WTC11 (cell line): ENCODE measurements at regions not wholly inside any gene's neighbourhood (a gene's known extent, or its start where the extent isn't known, plus 50 kb on each side); places are given as distances from the start of the nearest gene placed in this dataset.

Source experiments
- ATAC-seq: fragments of 200-7000 bp; cut with Tn5 transposase; 2 replicates; pipeline ENCODE4 v1.10.0; 2021; ENCODE audit warnings: mild to moderate bottlenecking, moderate library complexity
- CTCF ChIA-PET: fragments of 300-600 bp; sonication (Branson Sonifier 250); formaldehyde crosslinking; loops from one replicate; lab custom pipeline; 2021; ENCODE audit warnings: antibody characterized with exemption; lab: Charles Lee
- POLR2A ChIA-PET: fragments of 350-600 bp; sonication (Branson Sonifier 250); formaldehyde crosslinking; loops from one replicate; lab custom pipeline; 2021; ENCODE audit warnings: antibody characterized with exemption; lab: Charles Lee
- DNase-seq: peaks from one replicate; pipeline ENCODE4 v3.0.0; 2021; ENCODE audit warnings: low spot score
- H3K27ac Mint-ChIP-seq: 2 replicates; pipeline ENCODE4 v1.8.0; 2021; ENCODE audit warnings: mixed read lengths
- H3K27me3 Mint-ChIP-seq: 2 replicates; pipeline ENCODE4 v1.8.0; 2021; ENCODE audit warnings: low read depth, mild to moderate bottlenecking, moderate library complexity, mixed read lengths
- H3K36me3 Mint-ChIP-seq: 2 replicates; pipeline ENCODE4 v1.8.0; 2021; ENCODE audit warnings: mixed read lengths
- H3K4me1 Mint-ChIP-seq: 2 replicates; pipeline ENCODE4 v1.8.0; 2022; ENCODE audit warnings: mixed read lengths
- H3K4me3 Mint-ChIP-seq: 2 replicates; pipeline ENCODE4 v1.8.0; 2021; ENCODE audit warnings: mild to moderate bottlenecking, moderate library complexity, mixed read lengths
- H3K9me3 Mint-ChIP-seq: 2 replicates; pipeline ENCODE4 v1.8.0; 2021; ENCODE audit warnings: mixed read lengths
- CBFB ChIP-seq: sonication (generic); formaldehyde crosslinking; IDR thresholded peaks from 2 replicates; pipeline ENCODE4 v1.8.1; 2022; ENCODE audit warnings: mild to moderate bottlenecking, low read depth, missing genetic modification reagents
- ESRRA ChIP-seq: sonication (generic); formaldehyde crosslinking; IDR thresholded peaks from 2 replicates; pipeline ENCODE4 v1.8.1; 2022; ENCODE audit warnings: mild to moderate bottlenecking, missing genetic modification reagents, borderline replicate concordance
- FOXJ3 ChIP-seq: sonication (generic); formaldehyde crosslinking; IDR thresholded peaks from 2 replicates; pipeline ENCODE4 v1.9.0; 2021; ENCODE audit warnings: missing genetic modification reagents, mild to moderate bottlenecking, borderline replicate concordance
- FOXK1 ChIP-seq: sonication (generic); formaldehyde crosslinking; IDR thresholded peaks from 2 replicates; pipeline ENCODE4 v1.8.0; 2022; ENCODE audit warnings: mild to moderate bottlenecking, moderate library complexity, missing genetic modification reagents
- GTF2I ChIP-seq: fragments of 250-450 bp; sonication (Bioruptor Pico); conservative IDR thresholded peaks from 2 replicates; pipeline ENCODE4 v1.4.0; 2021; ENCODE audit warnings: mild to moderate bottlenecking
- IRF2 ChIP-seq: sonication (generic); formaldehyde crosslinking; IDR thresholded peaks from 2 replicates; pipeline ENCODE4 v1.8.0; 2022; ENCODE audit warnings: low read depth, missing genetic modification reagents, borderline replicate concordance
- JAZF1 ChIP-seq: fragments of 250-450 bp; sonication (Bioruptor Pico); IDR thresholded peaks from 2 replicates; pipeline ENCODE4 v1.9.0; 2021; ENCODE audit warnings: moderate library complexity, mild to moderate bottlenecking, inconsistent platforms
- JUN ChIP-seq: sonication (generic); formaldehyde crosslinking; IDR thresholded peaks from 2 replicates; pipeline ENCODE4 v1.8.0; 2023; ENCODE audit warnings: mild to moderate bottlenecking, missing genetic modification reagents
- NFATC4 ChIP-seq: fragments of 250-450 bp; sonication (Bioruptor Pico); IDR thresholded peaks from 2 replicates; pipeline ENCODE4 v1.9.0; 2021; ENCODE audit warnings: mild to moderate bottlenecking
- NFYB ChIP-seq: sonication (generic); formaldehyde crosslinking; conservative IDR thresholded peaks from 2 replicates; pipeline ENCODE4 v1.8.0; 2022; ENCODE audit warnings: low read depth, missing genetic modification reagents
- NR2C2 ChIP-seq: sonication (generic); formaldehyde crosslinking; IDR thresholded peaks from 2 replicates; pipeline ENCODE4 v1.8.0; 2022; ENCODE audit warnings: mild to moderate bottlenecking, missing genetic modification reagents
- OVOL2 ChIP-seq: fragments of 250-450 bp; sonication (Bioruptor Pico); IDR thresholded peaks from 2 replicates; pipeline ENCODE4 v1.9.0; 2021; ENCODE audit warnings: mild to moderate bottlenecking, borderline replicate concordance
- PRRX2 ChIP-seq: fragments of 250-450 bp; sonication (Bioruptor Pico); IDR thresholded peaks from 2 replicates; pipeline ENCODE4 v1.8.0; 2021; ENCODE audit warnings: mild to moderate bottlenecking
- SMAD4 ChIP-seq: sonication (generic); formaldehyde crosslinking; IDR thresholded peaks from 2 replicates; pipeline ENCODE4 v1.8.0; 2022; ENCODE audit warnings: mild to moderate bottlenecking, missing genetic modification reagents
- TEAD1 ChIP-seq: sonication (generic); formaldehyde crosslinking; IDR thresholded peaks from 2 replicates; pipeline ENCODE4 v1.8.0; 2022; ENCODE audit warnings: mild to moderate bottlenecking, missing genetic modification reagents
- TP53 ChIP-seq: sonication (generic); formaldehyde crosslinking; IDR thresholded peaks from 2 replicates; pipeline ENCODE4 v1.8.1; 2023; ENCODE audit warnings: mild to moderate bottlenecking, missing genetic modification reagents
- TF ChIP-seq, protein P1 (sequence below): sonication (generic); formaldehyde crosslinking; IDR thresholded peaks from 2 replicates; pipeline ENCODE4 v1.8.0; 2022; ENCODE audit warnings: mild to moderate bottlenecking, missing genetic modification reagents
- TF ChIP-seq, protein P2 (sequence below): sonication (generic); formaldehyde crosslinking; IDR thresholded peaks from 2 replicates; pipeline ENCODE4 v1.8.1; 2022; ENCODE audit warnings: low read depth, mild to moderate bottlenecking, moderate library complexity, missing genetic modification reagents, borderline replicate concordance
- TF ChIP-seq, protein P3 (sequence below): sonication (generic); formaldehyde crosslinking; conservative IDR thresholded peaks from 2 replicates; pipeline ENCODE4 v1.8.1; 2023; ENCODE audit warnings: mild to moderate bottlenecking, low read depth, missing genetic modification reagents, moderate library complexity
- TF ChIP-seq, protein P4 (sequence below): fragments of 250-450 bp; sonication (Bioruptor Pico); IDR thresholded peaks from 2 replicates; pipeline ENCODE4 v1.8.0; 2021; ENCODE audit warnings: mild to moderate bottlenecking
- TF ChIP-seq, protein P5 (sequence below): sonication (generic); formaldehyde crosslinking; IDR thresholded peaks from 2 replicates; pipeline ENCODE4 v1.8.0; 2022; ENCODE audit warnings: mild to moderate bottlenecking, missing genetic modification reagents
- TF ChIP-seq, protein P6 (sequence below): fragments of 200-600 bp; IDR thresholded peaks from 2 replicates; pipeline ENCODE4 v1.8.0; 2022; ENCODE audit warnings: antibody characterized with exemption
- TF ChIP-seq, protein P7 (sequence below): fragments of 250-450 bp; sonication (Bioruptor Pico); IDR thresholded peaks from 2 replicates; pipeline ENCODE4 v2.1.2; 2022; ENCODE audit warnings: mild to moderate bottlenecking, moderate library complexity
- TF ChIP-seq, protein P8 (sequence below): sonication (generic); formaldehyde crosslinking; IDR thresholded peaks from 2 replicates; pipeline ENCODE4 v1.8.1; 2022; ENCODE audit warnings: missing genetic modification reagents, borderline replicate concordance

DNA sequence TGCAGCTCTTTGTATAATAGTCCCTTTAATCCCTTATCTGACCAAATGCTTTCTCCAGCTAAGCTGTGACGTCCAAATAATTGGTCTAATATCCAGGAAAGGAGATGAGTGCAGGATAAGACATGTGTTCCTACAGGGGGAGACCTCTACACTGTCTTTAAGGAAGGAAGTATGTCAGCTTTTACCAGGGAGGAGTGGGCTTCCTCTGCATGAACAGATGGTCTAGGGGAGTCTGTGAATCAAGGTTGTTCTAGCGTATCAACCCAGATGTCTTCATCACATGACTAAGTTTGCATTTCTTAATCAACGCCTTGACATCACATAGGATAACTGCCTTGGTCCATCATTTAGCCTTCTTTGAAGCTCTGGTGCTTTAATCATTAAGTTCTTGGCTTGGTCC, 528.2 kb downstream of the MRPL39 start:
- Mint-ChIP-seq H3K4me1 (no peaks in the 10 kb centered on the region), H3K27me3 (no peaks in the 10 kb centered on the region)
- no peak for ATAC-seq
- POLR2A ChIA-PET: no interaction called here
- TF ChIP-seq, protein P1, sequence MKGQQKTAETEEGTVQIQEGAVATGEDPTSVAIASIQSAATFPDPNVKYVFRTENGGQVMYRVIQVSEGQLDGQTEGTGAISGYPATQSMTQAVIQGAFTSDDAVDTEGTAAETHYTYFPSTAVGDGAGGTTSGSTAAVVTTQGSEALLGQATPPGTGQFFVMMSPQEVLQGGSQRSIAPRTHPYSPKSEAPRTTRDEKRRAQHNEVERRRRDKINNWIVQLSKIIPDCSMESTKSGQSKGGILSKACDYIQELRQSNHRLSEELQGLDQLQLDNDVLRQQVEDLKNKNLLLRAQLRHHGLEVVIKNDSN (CRISPR knock-in tag): no peak
- TF ChIP-seq IRF2: no peak
- TF ChIP-seq, protein P2, sequence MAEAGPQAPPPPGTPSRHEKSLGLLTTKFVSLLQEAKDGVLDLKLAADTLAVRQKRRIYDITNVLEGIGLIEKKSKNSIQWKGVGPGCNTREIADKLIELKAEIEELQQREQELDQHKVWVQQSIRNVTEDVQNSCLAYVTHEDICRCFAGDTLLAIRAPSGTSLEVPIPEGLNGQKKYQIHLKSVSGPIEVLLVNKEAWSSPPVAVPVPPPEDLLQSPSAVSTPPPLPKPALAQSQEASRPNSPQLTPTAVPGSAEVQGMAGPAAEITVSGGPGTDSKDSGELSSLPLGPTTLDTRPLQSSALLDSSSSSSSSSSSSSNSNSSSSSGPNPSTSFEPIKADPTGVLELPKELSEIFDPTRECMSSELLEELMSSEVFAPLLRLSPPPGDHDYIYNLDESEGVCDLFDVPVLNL (CRISPR knock-in tag): no peak
- TF ChIP-seq SMAD4 (CRISPR knock-in tag): no peak
- TF ChIP-seq FOXJ3 (CRISPR knock-in tag): no peak
- TF ChIP-seq PRRX2 (CRISPR knock-in tag): no peak
- no peak for TF ChIP-seq TP53 (CRISPR knock-in tag)
- no peak for TF ChIP-seq OVOL2 (CRISPR knock-in tag)
- TF ChIP-seq JAZF1 (CRISPR knock-in tag): no peak
- TF ChIP-seq, protein P3, sequence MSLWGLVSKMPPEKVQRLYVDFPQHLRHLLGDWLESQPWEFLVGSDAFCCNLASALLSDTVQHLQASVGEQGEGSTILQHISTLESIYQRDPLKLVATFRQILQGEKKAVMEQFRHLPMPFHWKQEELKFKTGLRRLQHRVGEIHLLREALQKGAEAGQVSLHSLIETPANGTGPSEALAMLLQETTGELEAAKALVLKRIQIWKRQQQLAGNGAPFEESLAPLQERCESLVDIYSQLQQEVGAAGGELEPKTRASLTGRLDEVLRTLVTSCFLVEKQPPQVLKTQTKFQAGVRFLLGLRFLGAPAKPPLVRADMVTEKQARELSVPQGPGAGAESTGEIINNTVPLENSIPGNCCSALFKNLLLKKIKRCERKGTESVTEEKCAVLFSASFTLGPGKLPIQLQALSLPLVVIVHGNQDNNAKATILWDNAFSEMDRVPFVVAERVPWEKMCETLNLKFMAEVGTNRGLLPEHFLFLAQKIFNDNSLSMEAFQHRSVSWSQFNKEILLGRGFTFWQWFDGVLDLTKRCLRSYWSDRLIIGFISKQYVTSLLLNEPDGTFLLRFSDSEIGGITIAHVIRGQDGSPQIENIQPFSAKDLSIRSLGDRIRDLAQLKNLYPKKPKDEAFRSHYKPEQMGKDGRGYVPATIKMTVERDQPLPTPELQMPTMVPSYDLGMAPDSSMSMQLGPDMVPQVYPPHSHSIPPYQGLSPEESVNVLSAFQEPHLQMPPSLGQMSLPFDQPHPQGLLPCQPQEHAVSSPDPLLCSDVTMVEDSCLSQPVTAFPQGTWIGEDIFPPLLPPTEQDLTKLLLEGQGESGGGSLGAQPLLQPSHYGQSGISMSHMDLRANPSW (CRISPR knock-in tag): no peak
- no peak for TF ChIP-seq NFATC4 (CRISPR knock-in tag)
- TF ChIP-seq CBFB (CRISPR knock-in tag): no peak
- TF ChIP-seq, protein P4, sequence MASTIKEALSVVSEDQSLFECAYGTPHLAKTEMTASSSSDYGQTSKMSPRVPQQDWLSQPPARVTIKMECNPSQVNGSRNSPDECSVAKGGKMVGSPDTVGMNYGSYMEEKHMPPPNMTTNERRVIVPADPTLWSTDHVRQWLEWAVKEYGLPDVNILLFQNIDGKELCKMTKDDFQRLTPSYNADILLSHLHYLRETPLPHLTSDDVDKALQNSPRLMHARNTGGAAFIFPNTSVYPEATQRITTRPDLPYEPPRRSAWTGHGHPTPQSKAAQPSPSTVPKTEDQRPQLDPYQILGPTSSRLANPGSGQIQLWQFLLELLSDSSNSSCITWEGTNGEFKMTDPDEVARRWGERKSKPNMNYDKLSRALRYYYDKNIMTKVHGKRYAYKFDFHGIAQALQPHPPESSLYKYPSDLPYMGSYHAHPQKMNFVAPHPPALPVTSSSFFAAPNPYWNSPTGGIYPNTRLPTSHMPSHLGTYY: no peak
- TF ChIP-seq, all 79 proteins: peak for 0
- no peaks in the 10 kb centered on the region; the same call in 1 of the 2 replicates for H3K36me3 Mint-ChIP-seq
- no peak for DNase-seq
- H3K9me3 Mint-ChIP-seq: peaks cover 29% of the 10 kb centered on the region
- no peak overlapping the region for H3K27ac Mint-ChIP-seq
- no peak overlapping the region for H3K4me3 Mint-ChIP-seq
- CTCF ChIA-PET: interaction anchor here (1.5 kb wide), 1 partner anchor 307 kb away, joined by 4 read pairs; no protein-coding TSS in a partner anchor

DNA sequence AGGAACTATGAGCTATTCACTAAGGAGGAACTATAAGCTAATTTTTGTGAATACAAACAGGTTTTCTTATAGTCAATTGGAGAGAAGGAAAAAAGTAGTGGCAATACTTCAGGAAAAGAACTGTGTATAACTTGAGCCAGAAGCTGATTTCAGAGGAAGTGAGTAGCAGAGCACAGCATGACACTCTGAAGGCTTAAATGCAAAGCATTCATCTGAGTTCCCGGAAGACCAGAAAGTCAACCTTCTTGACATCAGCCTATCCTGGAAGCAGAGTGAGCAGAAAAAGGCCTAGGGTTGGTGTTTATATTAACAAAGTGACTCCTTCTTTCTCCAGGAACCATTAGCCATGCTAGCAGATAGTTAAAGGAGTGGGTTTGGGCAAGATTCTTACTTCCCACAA, 545.2 kb downstream of the MRPL39 start:
- peak; percentile 67 for ATAC-seq
- H3K27ac Mint-ChIP-seq: no peak overlapping the region; the same call in 1 of the 2 replicates
- DNase-seq: no peak
- POLR2A ChIA-PET: no interaction called here
- no peaks in the 10 kb centered on the region; the same call in 1 of the 2 replicates for H3K27me3 Mint-ChIP-seq
- H3K36me3 Mint-ChIP-seq: peaks cover 5% of the 10 kb centered on the region; the same call in 1 of the 2 replicates
- H3K4me1 Mint-ChIP-seq: peaks cover 13% of the 10 kb centered on the region
- H3K9me3 Mint-ChIP-seq: peaks cover 28% of the 10 kb centered on the region
- no peak overlapping the region for H3K4me3 Mint-ChIP-seq
- CTCF ChIA-PET: no interaction called here
- TF ChIP-seq JUN (CRISPR knock-in tag) (no peak), NR2C2 (CRISPR knock-in tag) (no peak), ESRRA (no peak), NFYB (no peak), FOXK1 (no peak), SMAD4 (CRISPR knock-in tag) (no peak), GTF2I (CRISPR knock-in tag) (no peak), TP53 (CRISPR knock-in tag) (no peak), TEAD1 (CRISPR knock-in tag) (no peak)
- TF ChIP-seq, protein P5, sequence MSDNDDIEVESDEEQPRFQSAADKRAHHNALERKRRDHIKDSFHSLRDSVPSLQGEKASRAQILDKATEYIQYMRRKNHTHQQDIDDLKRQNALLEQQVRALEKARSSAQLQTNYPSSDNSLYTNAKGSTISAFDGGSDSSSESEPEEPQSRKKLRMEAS: no peak
- TF ChIP-seq, protein P6, sequence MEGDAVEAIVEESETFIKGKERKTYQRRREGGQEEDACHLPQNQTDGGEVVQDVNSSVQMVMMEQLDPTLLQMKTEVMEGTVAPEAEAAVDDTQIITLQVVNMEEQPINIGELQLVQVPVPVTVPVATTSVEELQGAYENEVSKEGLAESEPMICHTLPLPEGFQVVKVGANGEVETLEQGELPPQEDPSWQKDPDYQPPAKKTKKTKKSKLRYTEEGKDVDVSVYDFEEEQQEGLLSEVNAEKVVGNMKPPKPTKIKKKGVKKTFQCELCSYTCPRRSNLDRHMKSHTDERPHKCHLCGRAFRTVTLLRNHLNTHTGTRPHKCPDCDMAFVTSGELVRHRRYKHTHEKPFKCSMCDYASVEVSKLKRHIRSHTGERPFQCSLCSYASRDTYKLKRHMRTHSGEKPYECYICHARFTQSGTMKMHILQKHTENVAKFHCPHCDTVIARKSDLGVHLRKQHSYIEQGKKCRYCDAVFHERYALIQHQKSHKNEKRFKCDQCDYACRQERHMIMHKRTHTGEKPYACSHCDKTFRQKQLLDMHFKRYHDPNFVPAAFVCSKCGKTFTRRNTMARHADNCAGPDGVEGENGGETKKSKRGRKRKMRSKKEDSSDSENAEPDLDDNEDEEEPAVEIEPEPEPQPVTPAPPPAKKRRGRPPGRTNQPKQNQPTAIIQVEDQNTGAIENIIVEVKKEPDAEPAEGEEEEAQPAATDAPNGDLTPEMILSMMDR: no peak
- TF ChIP-seq, protein P7, sequence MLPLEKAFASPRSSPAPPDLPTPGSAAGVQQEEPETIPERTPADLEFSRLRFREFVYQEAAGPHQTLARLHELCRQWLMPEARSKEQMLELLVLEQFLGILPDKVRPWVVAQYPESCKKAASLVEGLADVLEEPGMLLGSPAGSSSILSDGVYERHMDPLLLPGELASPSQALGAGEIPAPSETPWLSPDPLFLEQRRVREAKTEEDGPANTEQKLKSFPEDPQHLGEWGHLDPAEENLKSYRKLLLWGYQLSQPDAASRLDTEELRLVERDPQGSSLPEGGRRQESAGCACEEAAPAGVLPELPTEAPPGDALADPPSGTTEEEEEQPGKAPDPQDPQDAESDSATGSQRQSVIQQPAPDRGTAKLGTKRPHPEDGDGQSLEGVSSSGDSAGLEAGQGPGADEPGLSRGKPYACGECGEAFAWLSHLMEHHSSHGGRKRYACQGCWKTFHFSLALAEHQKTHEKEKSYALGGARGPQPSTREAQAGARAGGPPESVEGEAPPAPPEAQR (CRISPR knock-in tag): no peak
- TF ChIP-seq, protein P8, sequence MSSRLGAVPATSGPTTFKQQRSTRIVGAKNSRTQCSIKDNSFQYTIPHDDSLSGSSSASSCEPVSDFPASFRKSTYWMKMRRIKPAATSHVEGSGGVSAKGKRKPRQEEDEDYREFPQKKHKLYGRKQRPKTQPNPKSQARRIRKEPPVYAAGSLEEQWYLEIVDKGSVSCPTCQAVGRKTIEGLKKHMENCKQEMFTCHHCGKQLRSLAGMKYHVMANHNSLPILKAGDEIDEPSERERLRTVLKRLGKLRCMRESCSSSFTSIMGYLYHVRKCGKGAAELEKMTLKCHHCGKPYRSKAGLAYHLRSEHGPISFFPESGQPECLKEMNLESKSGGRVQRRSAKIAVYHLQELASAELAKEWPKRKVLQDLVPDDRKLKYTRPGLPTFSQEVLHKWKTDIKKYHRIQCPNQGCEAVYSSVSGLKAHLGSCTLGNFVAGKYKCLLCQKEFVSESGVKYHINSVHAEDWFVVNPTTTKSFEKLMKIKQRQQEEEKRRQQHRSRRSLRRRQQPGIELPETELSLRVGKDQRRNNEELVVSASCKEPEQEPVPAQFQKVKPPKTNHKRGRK (CRISPR knock-in tag): no peak
